HG03039 (cell line): ENCODE measurements at regions not wholly inside any gene's neighbourhood (a gene's known extent, or its start where the extent isn't known, plus 50 kb on each side); places are given as distances from the start of the nearest gene placed in this dataset.

Source experiments
- ATAC-seq: cut with Tn5 transposase; IDR thresholded peaks from one replicate; pipeline ENCODE4 v1.9.1; 2021; ENCODE audit warnings: mild to moderate bottlenecking, moderate library complexity; ENCODE audit not compliant: unreplicated experiment

DNA sequence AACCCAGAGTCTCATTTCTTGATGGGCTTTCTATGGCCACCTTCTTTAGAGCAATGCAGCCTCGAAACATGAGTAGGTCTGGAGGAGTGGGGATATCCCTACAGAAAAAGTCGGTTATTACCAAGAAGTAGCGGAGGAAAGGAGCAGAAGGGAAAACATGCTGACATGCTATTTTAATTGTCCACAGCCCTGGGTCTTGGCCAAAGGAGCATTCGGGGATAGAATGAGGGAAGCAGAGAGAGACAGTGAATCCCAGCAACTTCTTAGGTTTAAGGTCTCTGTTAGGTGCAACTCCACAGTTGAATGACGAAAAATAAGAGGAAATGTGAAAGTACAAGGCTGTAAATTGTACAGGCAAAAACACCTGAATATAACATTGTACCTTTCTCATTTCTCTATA, 506.7 kb upstream of the CDH18 start:
- ATAC-seq = no peak

- no peak for ATAC-seq
Observed at GRCh38 chr5:20486826-20487225, 498.8 kb upstream of the CDH18 start.

DNA sequence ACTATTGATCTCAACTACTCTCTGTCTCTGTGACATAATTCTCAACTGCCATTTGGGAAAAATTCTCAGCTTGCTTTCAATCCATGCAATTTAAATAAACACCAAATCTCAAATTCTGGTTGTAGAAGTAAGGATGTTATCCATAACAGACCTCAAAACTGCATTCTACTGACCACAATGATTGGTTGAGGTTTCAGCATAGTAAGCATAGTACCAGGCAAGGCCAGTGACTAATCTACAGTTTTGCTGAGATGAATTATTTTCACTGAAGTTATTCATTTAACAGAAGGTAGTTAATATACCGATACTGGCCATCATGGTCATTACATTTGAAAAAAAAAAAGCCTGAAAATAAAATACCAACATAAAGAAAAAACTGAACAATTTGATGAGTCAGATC, 488.0 kb upstream of the CDH18 start:
- ATAC-seq = no peak

DNA sequence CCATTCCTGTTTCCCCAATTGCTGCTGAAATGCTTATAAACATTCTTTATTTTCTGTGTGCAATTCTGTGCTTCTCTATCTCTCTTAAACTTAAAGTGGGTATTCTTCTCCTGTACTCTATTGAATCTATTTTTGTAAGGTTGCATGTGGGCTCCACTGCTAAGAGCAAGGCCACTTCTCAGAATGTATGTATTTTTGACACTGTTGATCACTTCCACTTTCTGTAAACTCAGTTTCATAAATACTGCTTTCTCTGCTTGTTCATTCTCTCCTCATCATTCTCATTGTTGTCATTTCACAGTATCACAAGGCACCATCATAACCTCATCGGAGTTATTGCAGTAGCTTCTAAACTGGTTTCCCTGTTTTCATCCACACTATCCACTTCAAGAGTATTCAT, 483.0 kb upstream of the CDH18 start:
- ATAC-seq = peak; percentile 71

GRCh38 chr5:20469792-20470191, 481.8 kb upstream of the CDH18 start:
- no peak for ATAC-seq

GRCh38 chr5:20469390-20469789, 481.4 kb upstream of the CDH18 start:
- ATAC-seq = no peak

DNA sequence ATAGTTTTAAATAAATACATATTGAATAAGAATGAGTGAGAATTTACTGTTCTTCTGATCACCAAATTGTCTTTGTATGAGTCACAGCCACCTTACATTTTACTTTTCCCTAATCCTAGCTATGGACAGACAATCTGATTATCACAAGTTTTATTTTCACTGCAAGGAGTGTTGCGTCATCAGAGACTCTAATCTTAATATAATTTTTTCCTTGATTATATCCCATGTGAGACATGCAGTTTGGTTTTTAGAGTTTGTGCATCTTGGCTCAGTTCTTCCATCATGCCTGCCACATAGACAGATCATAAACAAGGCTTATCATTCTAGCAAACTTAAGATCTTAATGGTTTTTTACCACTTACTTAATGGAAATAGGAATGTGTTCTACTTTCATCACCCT, 478.5 kb upstream of the CDH18 start:
- ATAC-seq = no peak

- ATAC-seq = no peak
Observed at GRCh38 chr5:20463206-20463605, 475.2 kb upstream of the CDH18 start.

GRCh38 chr5:20446121-20446520, 458.1 kb upstream of the CDH18 start:
- no peak for ATAC-seq

- ATAC-seq = no peak
Observed at GRCh38 chr5:20445326-20445860, 457.4 kb upstream of the CDH18 start.

DNA sequence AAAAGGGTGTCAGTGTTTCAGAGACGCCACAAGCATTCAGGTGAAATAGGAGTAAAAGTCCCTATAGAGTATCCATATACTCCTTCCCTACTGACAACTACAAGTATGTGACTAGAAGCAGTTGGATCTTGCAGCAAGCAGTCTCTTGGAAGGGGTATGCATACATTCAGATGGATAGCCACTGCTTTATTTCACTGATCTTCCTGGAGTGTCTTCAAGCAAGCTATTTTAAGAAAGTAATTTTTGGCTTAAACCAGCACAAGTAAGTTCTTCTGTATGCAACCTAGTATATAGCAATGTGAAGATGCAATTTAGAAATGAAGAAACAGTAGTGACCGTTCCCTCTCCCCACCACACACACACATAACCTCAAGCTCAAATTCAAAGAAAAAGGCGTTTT, 446.8 kb upstream of the CDH18 start:
- ATAC-seq = no peak

DNA sequence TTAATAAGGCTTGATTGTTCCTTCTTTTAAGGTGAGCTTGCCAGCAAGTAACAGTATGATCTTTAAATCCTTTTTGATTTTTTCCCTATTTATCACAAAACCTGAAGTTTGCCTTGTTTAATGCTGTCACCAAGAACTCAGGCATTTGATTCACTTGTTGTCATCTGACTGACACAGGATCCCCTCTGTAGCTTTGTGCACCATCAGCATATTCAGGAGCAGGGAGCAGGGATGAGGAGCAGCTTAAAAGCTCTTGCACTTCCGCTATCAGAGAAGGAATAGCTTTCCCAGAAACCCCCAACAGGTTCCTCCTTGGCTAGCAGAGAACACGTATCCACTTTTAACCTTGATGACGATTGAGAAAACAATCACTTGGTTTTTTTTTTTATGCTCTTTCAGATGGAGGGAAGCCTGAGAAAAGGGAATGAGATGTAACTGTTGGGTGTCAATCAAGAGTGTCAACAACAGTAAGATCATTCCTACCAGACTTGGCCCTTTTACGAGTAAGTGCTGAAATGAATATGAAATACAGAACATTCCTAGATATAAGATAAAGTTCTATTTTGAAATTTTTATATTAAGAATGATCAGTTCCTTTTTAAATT, 433.1 kb upstream of the CDH18 start:
- ATAC-seq = no peak
